GM18499 (cell line): ENCODE measurements at regions not wholly inside any gene's neighbourhood (a gene's known extent, or its start where the extent isn't known, plus 50 kb on each side); places are given as distances from the start of the nearest gene placed in this dataset.

ENCODE experiments used
- ATAC-seq: cut with Tn5 transposase; IDR thresholded peaks from one replicate; pipeline ENCODE4 v1.9.1; 2021; ENCODE audit warnings: moderate number of reproducible peaks; ENCODE audit not compliant: insufficient read depth, unreplicated experiment

- ATAC-seq, result no peak
These were observed 137.3 kb upstream of the FRMD4A start for GRCh38 chr10:14468023-14468441.

GRCh38 chr10:14466257-14466656 lies 135.5 kb upstream of the FRMD4A start:
- ATAC-seq, result no peak

GRCh38 chr10:14460447-14460846 lies 129.7 kb upstream of the FRMD4A start:
- no peak for ATAC-seq

GRCh38 chr10:14459665-14460064 lies 128.9 kb upstream of the FRMD4A start:
- no peak for ATAC-seq

GRCh38 chr10:14456870-14457266 lies 126.1 kb upstream of the FRMD4A start:
- no peak for ATAC-seq

GRCh38 chr10:14456218-14456869 lies 125.6 kb upstream of the FRMD4A start:
- peak; percentile 79 for ATAC-seq

- ATAC-seq, result no peak
These were observed 123.9 kb upstream of the FRMD4A start for GRCh38 chr10:14454629-14455028.

- no peak for ATAC-seq
These were observed 123.5 kb upstream of the FRMD4A start for GRCh38 chr10:14454206-14454605.

GRCh38 chr10:14453593-14453992 lies 122.9 kb upstream of the FRMD4A start:
- no peak for ATAC-seq

- ATAC-seq, result no peak
These were observed 120.6 kb upstream of the FRMD4A start for GRCh38 chr10:14451341-14451740.

GRCh38 chr10:14450041-14450491 lies 119.3 kb upstream of the FRMD4A start:
- no peak for ATAC-seq

- ATAC-seq, result no peak
These were observed 118.6 kb upstream of the FRMD4A start for GRCh38 chr10:14449293-14449815.

GRCh38 chr10:14448197-14448990 lies 117.7 kb upstream of the FRMD4A start:
- ATAC-seq, result no peak

- ATAC-seq, result no peak
These were observed 116.5 kb upstream of the FRMD4A start for GRCh38 chr10:14447094-14447839.

GRCh38 chr10:14439451-14440259 lies 108.9 kb upstream of the FRMD4A start:
- ATAC-seq, result no peak

- ATAC-seq, result no peak
These were observed 107.9 kb upstream of the FRMD4A start for GRCh38 chr10:14438576-14438975.

GRCh38 chr10:14438057-14438456 lies 107.3 kb upstream of the FRMD4A start:
- no peak for ATAC-seq

- ATAC-seq, result no peak
These were observed 105.4 kb upstream of the FRMD4A start for GRCh38 chr10:14435976-14436632.

GRCh38 chr10:14433147-14433546 lies 102.4 kb upstream of the FRMD4A start:
- ATAC-seq, result no peak
